HuH-7 (cell line): ENCODE measurements at regions not wholly inside any gene's neighbourhood (a gene's known extent, or its start where the extent isn't known, plus 50 kb on each side); places are given as distances from the start of the nearest gene placed in this dataset.
"Not testable (repeated sequence)": the region's sequence is repeated elsewhere in the genome, so short reads cannot be mapped to it uniquely, and the experiment has no call there.

ENCODE experiments used
- DNase-seq: peaks from one replicate; pipeline ENCODE4 v3.0.0; 2011; ENCODE audit warnings: low spot score

GRCh38 chr2:53536583-53537361 is 230.8 kb upstream of the CHAC2 start:
- DNase-seq = no peak

- no peak for DNase-seq
Measured at GRCh38 chr2:53535234-53535840, 232.3 kb upstream of the CHAC2 start.

GRCh38 chr2:53530126-53530525 is 237.5 kb upstream of the CHAC2 start:
- no peak for DNase-seq

- no peak for DNase-seq
Measured at GRCh38 chr2:53527056-53527455, 240.5 kb upstream of the CHAC2 start.

- no peak for DNase-seq
Measured at GRCh38 chr2:53519918-53520841, 247.4 kb upstream of the CHAC2 start.

- DNase-seq = no peak
Measured at GRCh38 chr2:53517406-53517805, 250.2 kb upstream of the CHAC2 start.

GRCh38 chr2:53516650-53517049 is 251.0 kb upstream of the CHAC2 start:
- no peak for DNase-seq

- DNase-seq = peak; percentile 23
Measured at GRCh38 chr2:53515435-53516332, 251.9 kb upstream of the CHAC2 start.

GRCh38 chr2:53513167-53513666 is 254.4 kb upstream of the CHAC2 start:
- no peak for DNase-seq

- DNase-seq = no peak
Measured at GRCh38 chr2:53512071-53512826, 255.4 kb upstream of the CHAC2 start.

- DNase-seq = no peak
Measured at GRCh38 chr2:53511549-53511948, 256.1 kb upstream of the CHAC2 start.

GRCh38 chr2:53510401-53510800 is 257.2 kb upstream of the CHAC2 start:
- DNase-seq = no peak

GRCh38 chr2:53509831-53510388 is 257.7 kb upstream of the CHAC2 start:
- DNase-seq = no peak

- no peak for DNase-seq
Measured at GRCh38 chr2:53508667-53509066, 258.9 kb upstream of the CHAC2 start.

GRCh38 chr2:53507070-53507469 is 260.5 kb upstream of the CHAC2 start:
- not testable (repeated sequence) for DNase-seq

GRCh38 chr2:53505826-53506225 is 261.8 kb upstream of the CHAC2 start:
- no peak for DNase-seq

- no peak for DNase-seq
Measured at GRCh38 chr2:53504507-53504906, 263.1 kb upstream of the CHAC2 start.

- no peak for DNase-seq
Measured at GRCh38 chr2:53500181-53500580, 267.4 kb upstream of the CHAC2 start.

- no peak for DNase-seq
Measured at GRCh38 chr2:53498210-53498609, 269.4 kb upstream of the CHAC2 start.

- DNase-seq = no peak
Measured at GRCh38 chr2:53497020-53497419, 270.6 kb upstream of the CHAC2 start.
